ENCODE measurements at regions not wholly inside any gene's neighbourhood (a gene's known extent, or its start where the extent isn't known, plus 50 kb on each side); places are given as distances from the start of the nearest gene placed in this dataset.

DNA sequence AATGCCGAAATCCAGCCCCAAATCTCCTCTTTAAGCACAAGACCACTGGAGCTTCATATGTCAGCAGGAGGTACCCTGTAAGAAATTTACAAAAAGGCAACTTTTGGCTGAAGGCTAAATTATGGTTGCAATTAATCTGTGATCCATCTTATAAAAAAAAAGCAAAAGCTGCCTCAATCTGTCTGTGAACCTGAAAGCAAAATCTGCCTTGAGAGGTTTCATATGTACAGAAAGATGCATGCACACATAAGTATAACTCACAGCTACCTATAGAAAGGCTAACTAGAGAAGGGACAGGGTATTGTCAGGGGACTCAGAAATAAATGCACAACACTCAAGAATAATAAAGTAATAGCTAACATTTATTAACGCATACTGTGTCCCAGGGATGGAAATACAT is 964.2 kb upstream of the ADGRL2 start:
- no peaks in the 10 kb centered on the region for H3K27me3 Mint-ChIP-seq
- DNase-seq (no peak), ATAC-seq (no peak)
- H3K4me3 Mint-ChIP-seq, result no peak overlapping the region
- no peaks in the 10 kb centered on the region for H3K4me1 Mint-ChIP-seq
- H3K27ac Mint-ChIP-seq, result no peak overlapping the region
- H3K9me3 Mint-ChIP-seq, result peaks cover 8% of the 10 kb centered on the region
- H3K36me3 Mint-ChIP-seq (ENCODE audit: low read depth), result no peaks in the 10 kb centered on the region

GRCh38 chr1:80827666-80828065 is 973.1 kb upstream of the ADGRL2 start:
- ATAC-seq, result no peak

GRCh38 chr1:80825067-80825466 is 975.7 kb upstream of the ADGRL2 start:
- Mint-ChIP-seq H3K27ac (no peak overlapping the region), H3K9me3 (no peaks in the 10 kb centered on the region)

More at GRCh38 chr1:80827666-80828065, 973.1 kb upstream of the ADGRL2 start:
- H3K27ac Mint-ChIP-seq, result no peak overlapping the region
- H3K36me3 Mint-ChIP-seq (ENCODE audit: low read depth), result no peaks in the 10 kb centered on the region
- H3K4me1 Mint-ChIP-seq, result no peaks in the 10 kb centered on the region
- H3K27me3 Mint-ChIP-seq, result no peaks in the 10 kb centered on the region
- H3K4me3 Mint-ChIP-seq, result no peak overlapping the region
- no peaks in the 10 kb centered on the region for H3K9me3 Mint-ChIP-seq
- DNase-seq, result no peak

DNA sequence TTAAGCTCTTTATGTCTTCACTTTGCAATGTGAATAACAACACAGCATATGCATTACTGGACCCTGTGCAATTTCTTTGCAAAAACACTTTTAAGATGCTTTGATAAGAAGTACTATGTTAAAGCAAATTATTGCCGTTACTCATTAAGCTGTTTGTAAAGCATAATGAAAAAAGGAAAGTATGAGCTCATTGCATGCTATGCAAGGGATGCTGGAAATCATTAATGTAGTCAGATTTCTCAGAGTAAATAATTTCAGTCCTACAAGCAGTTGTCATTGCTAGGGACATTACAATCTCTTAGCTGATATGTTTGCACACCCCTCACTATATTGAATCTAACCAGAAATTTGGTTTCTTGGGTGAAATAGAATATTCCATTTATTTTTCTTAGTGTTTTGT is 982.5 kb upstream of the ADGRL2 start:
- Mint-ChIP-seq H3K4me1 (no peaks in the 10 kb centered on the region), H3K36me3 (ENCODE audit: low read depth) (no peaks in the 10 kb centered on the region), H3K27me3 (no peaks in the 10 kb centered on the region), H3K9me3 (peaks cover 4% of the 10 kb centered on the region), H3K27ac (no peak overlapping the region), H3K4me3 (no peak overlapping the region)
- no peak for ATAC-seq
- no peak for DNase-seq

More at GRCh38 chr1:80825067-80825466, 975.7 kb upstream of the ADGRL2 start:
- no peak for DNase-seq
- Mint-ChIP-seq H3K27me3 (no peaks in the 10 kb centered on the region), H3K4me3 (no peak overlapping the region), H3K4me1 (no peaks in the 10 kb centered on the region), H3K36me3 (ENCODE audit: low read depth) (no peaks in the 10 kb centered on the region)
- ATAC-seq, result no peak

DNA sequence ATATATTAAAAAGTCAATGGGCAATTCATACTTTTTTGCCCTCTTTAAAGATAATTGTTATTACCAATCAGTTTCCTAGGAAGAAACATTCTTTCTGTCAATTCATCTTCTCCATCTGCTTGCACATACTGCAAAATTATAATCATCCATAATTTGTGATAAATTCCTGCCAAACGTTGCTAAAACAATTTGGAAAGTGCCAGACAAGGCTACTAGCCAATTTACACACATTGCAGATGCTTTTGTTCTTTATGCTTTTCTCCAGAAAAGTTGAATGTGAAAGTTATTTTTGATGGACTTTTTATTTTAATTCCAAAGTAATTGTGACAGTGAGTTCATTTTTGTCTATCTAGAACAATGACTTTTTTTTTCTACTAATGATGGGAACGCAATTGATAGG is 992.8 kb upstream of the ADGRL2 start:
- no peaks in the 10 kb centered on the region for H3K36me3 Mint-ChIP-seq (ENCODE audit: low read depth)
- no peaks in the 10 kb centered on the region for H3K4me1 Mint-ChIP-seq
- H3K27me3 Mint-ChIP-seq, result no peaks in the 10 kb centered on the region
- H3K27ac Mint-ChIP-seq, result no peak overlapping the region
- H3K9me3 Mint-ChIP-seq, result peaks cover 23% of the 10 kb centered on the region
- ATAC-seq, result no peak
- H3K4me3 Mint-ChIP-seq, result no peak overlapping the region
- no peak for DNase-seq

GRCh38 chr1:80806431-80806830 is 994.3 kb upstream of the ADGRL2 start:
- no peak for ATAC-seq
- H3K4me1 Mint-ChIP-seq, result no peaks in the 10 kb centered on the region
- H3K9me3 Mint-ChIP-seq, result peaks cover 26% of the 10 kb centered on the region
- no peaks in the 10 kb centered on the region for H3K36me3 Mint-ChIP-seq (ENCODE audit: low read depth)
- no peak overlapping the region for H3K4me3 Mint-ChIP-seq
- H3K27ac Mint-ChIP-seq, result no peak overlapping the region
- no peaks in the 10 kb centered on the region for H3K27me3 Mint-ChIP-seq
- DNase-seq, result no peak

DNA sequence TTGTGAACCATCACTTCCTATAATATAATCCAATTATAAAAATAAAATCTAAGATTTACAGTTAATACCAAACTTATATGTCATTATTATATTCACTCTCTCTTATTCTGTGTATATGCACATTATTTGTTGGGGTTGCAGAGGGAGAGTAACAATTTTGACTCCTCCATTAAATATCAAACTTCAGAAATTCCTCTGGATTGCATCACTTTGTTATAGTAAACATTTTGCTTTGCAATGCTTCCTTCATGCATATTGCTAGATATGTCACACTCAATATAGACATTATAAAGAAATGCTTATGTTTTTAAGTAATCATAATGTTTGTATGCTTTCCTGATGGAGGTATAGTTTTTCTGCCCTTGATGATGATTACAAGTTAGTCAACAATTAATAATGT is 999.0 kb upstream of the ADGRL2 start:
- Mint-ChIP-seq H3K27me3 (no peaks in the 10 kb centered on the region), H3K36me3 (ENCODE audit: low read depth) (no peaks in the 10 kb centered on the region), H3K4me1 (no peaks in the 10 kb centered on the region), H3K9me3 (peaks cover 8% of the 10 kb centered on the region), H3K4me3 (no peak overlapping the region), H3K27ac (no peak overlapping the region)
- no peak for ATAC-seq
- DNase-seq, result no peak

GRCh38 chr1:80799457-80799856 is 1001.3 kb upstream of the ADGRL2 start:
- no peak for ATAC-seq
- no peak for DNase-seq
- Mint-ChIP-seq H3K4me1 (no peaks in the 10 kb centered on the region), H3K27me3 (no peaks in the 10 kb centered on the region), H3K9me3 (peaks cover 4% of the 10 kb centered on the region), H3K36me3 (ENCODE audit: low read depth) (no peaks in the 10 kb centered on the region), H3K27ac (no peak overlapping the region), H3K4me3 (no peak overlapping the region)

GRCh38 chr1:80779275-80779674 is 1021.5 kb upstream of the ADGRL2 start:
- H3K36me3 Mint-ChIP-seq (ENCODE audit: low read depth), result no peaks in the 10 kb centered on the region
- ATAC-seq, result no peak
- H3K27me3 Mint-ChIP-seq, result no peaks in the 10 kb centered on the region
- no peak for DNase-seq
- no peak overlapping the region for H3K4me3 Mint-ChIP-seq
- H3K9me3 Mint-ChIP-seq, result peaks cover 15% of the 10 kb centered on the region
- H3K4me1 Mint-ChIP-seq, result no peaks in the 10 kb centered on the region
- H3K27ac Mint-ChIP-seq, result no peak overlapping the region

DNA sequence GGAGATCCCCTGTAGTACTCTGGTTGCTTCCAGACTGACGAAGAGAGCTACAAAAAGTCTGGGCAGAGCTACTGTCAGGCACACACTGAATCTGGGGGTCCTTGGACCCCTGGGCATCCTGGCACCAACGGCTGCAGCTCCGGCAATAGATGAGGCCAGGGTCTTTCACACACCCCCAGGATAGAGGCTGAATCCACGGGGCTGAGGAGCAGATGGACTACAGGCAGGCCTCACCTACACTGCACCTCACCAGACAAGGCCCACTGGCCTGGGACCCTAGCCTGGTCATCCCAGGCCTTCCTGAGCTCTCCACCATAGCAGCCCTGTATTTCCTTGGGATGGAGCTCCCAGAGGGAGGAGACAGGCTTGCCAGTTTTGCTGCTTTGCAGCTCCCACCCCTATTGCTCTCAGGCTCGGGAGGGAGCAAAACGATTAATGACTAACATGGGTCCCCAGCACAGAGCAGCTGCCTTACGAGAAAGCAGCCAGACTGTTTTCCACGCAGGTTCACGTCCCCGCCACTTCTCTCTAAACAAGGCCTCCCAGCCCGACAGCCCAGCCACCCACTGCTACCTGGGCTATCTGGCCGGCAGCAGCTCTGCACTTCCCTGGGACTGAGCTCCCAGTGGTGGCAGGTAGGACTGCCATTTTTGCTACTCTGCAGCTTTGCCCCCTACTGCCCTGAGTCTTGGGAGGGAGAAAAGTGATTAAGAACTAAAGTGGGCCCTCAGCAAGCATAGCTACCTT is 1022.5 kb upstream of the ADGRL2 start:
- no peak for ATAC-seq
- Mint-ChIP-seq H3K4me3 (no peak overlapping the region), H3K4me1 (no peaks in the 10 kb centered on the region), H3K9me3 (peaks cover 18% of the 10 kb centered on the region), H3K27me3 (no peaks in the 10 kb centered on the region), H3K27ac (no peak overlapping the region), H3K36me3 (ENCODE audit: low read depth) (no peaks in the 10 kb centered on the region)
- no peak for DNase-seq

GRCh38 chr1:80776266-80776665 is 1024.5 kb upstream of the ADGRL2 start:
- H3K36me3 Mint-ChIP-seq (ENCODE audit: low read depth), result no peaks in the 10 kb centered on the region
- no peak for DNase-seq
- no peak overlapping the region for H3K27ac Mint-ChIP-seq
- H3K4me1 Mint-ChIP-seq, result no peaks in the 10 kb centered on the region
- H3K4me3 Mint-ChIP-seq, result no peak overlapping the region
- ATAC-seq, result no peak
- no peaks in the 10 kb centered on the region for H3K27me3 Mint-ChIP-seq
- H3K9me3 Mint-ChIP-seq, result peaks cover 8% of the 10 kb centered on the region

GRCh38 chr1:80769208-80769750 is 1031.5 kb upstream of the ADGRL2 start:
- DNase-seq, result no peak
- Mint-ChIP-seq H3K27me3 (no peaks in the 10 kb centered on the region), H3K36me3 (ENCODE audit: low read depth) (no peaks in the 10 kb centered on the region), H3K27ac (no peak overlapping the region), H3K4me1 (no peaks in the 10 kb centered on the region), H3K9me3 (peaks cover 8% of the 10 kb centered on the region), H3K4me3 (no peak overlapping the region)
- ATAC-seq, result no peak

GRCh38 chr1:80767711-80768110 is 1033.0 kb upstream of the ADGRL2 start:
- no peaks in the 10 kb centered on the region for H3K4me1 Mint-ChIP-seq
- no peak for DNase-seq
- no peak for ATAC-seq
- no peaks in the 10 kb centered on the region for H3K9me3 Mint-ChIP-seq
- H3K4me3 Mint-ChIP-seq, result no peak overlapping the region
- H3K27me3 Mint-ChIP-seq, result no peaks in the 10 kb centered on the region
- no peak overlapping the region for H3K27ac Mint-ChIP-seq
- no peaks in the 10 kb centered on the region for H3K36me3 Mint-ChIP-seq (ENCODE audit: low read depth)

GRCh38 chr1:80759354-80759753 is 1041.4 kb upstream of the ADGRL2 start:
- no peak overlapping the region for H3K27ac Mint-ChIP-seq
- ATAC-seq (no peak), DNase-seq (no peak)
- no peaks in the 10 kb centered on the region for H3K27me3 Mint-ChIP-seq
- H3K4me1 Mint-ChIP-seq, result no peaks in the 10 kb centered on the region
- H3K4me3 Mint-ChIP-seq, result no peak overlapping the region
- peaks cover 18% of the 10 kb centered on the region for H3K9me3 Mint-ChIP-seq
- no peaks in the 10 kb centered on the region for H3K36me3 Mint-ChIP-seq (ENCODE audit: low read depth)

- Mint-ChIP-seq H3K36me3 (ENCODE audit: low read depth) (no peaks in the 10 kb centered on the region), H3K9me3 (peaks cover 26% of the 10 kb centered on the region), H3K27me3 (no peaks in the 10 kb centered on the region), H3K4me1 (no peaks in the 10 kb centered on the region), H3K27ac (no peak overlapping the region), H3K4me3 (no peak overlapping the region)
- ATAC-seq (no peak), DNase-seq (no peak)
These were observed 1044.8 kb upstream of the ADGRL2 start for GRCh38 chr1:80755944-80756343.
